A549 (cell line): ENCODE measurements at regions not wholly inside any gene's neighbourhood (a gene's known extent, or its start where the extent isn't known, plus 50 kb on each side); places are given as distances from the start of the nearest gene placed in this dataset.
A peak's percentile ranks its signal among the peaks of the same experiment; 100 is the strongest.

Experiments
- ATAC-seq, 2 experiments: fragments of 200-7000 bp in 1 of 2; fragments of >200 bp in 1 of 2; cut with Nextera tagmentation in 1 of 2; cut with Tn5 transposase in 1 of 2; 3 replicates each; pipeline versions ENCODE4 v1.8.0 to v1.9.1; 2018 to 2020; ENCODE audit warnings: mild to moderate bottlenecking in 1 of 2, moderate library complexity in 1 of 2
- CTCF ChIA-PET: fragments of 300-600 bp; sonication (Branson Sonifier 250); formaldehyde crosslinking; extraction: SDS; loops from one replicate; lab custom pipeline; 2021; ENCODE audit warnings: antibody characterized with exemption, inconsistent platforms; lab: Yijun Ruan, JAX
- POLR2A ChIA-PET: fragments of 350-600 bp; formaldehyde crosslinking; extraction: SDS; loops from one replicate; lab custom pipeline; 2021; ENCODE audit warnings: antibody characterized with exemption, inconsistent platforms; lab: Yijun Ruan, JAX
- DNase-seq, 2 experiments: peaks; one replicate each; pipeline versions ENCODE4 v3.0.0 to v3.0.0-alpha.2; 2011 to 2016; ENCODE audit warnings: low read depth in 1 of 2, low spot score in 1 of 2
- FAIRE-seq: peaks from 2 replicates; lab custom pipeline; 2011; peaks lifted over from hg19 to GRCh38; lab: Jason Lieb, UNC
- H3K27ac ChIP-seq, 2 experiments: fragments of >200 bp; sonication (Bioruptor Twin); formaldehyde crosslinking; 3 replicates each; pipeline ENCODE4 v1.5.1; 2016 to 2017
- H3K4me1 ChIP-seq: fragments of >200 bp; sonication (Bioruptor Twin); formaldehyde crosslinking; 3 replicates; pipeline ENCODE4 v1.6.1; 2016
- H3K4me2 ChIP-seq: fragments of >200 bp; sonication (Bioruptor Twin); formaldehyde crosslinking; 3 replicates; pipeline ENCODE4 v1.6.1; 2016
- H3K4me3 ChIP-seq: fragments of >200 bp; sonication (Bioruptor Twin); formaldehyde crosslinking; 3 replicates; pipeline ENCODE4 v1.5.1; 2016
- H3K9me3 ChIP-seq: fragments of >200 bp; sonication (Bioruptor Twin); formaldehyde crosslinking; 3 replicates; pipeline ENCODE4 v1.6.1; 2016
- CHD2 ChIP-seq: fragments of 150-350 bp; IDR thresholded peaks from 2 replicates; pipeline ENCODE4 v1.6.1; 2014; ENCODE audit warnings: low read length; ENCODE audit not compliant: partially characterized antibody
- CTCF ChIP-seq: fragments of >200 bp; sonication (Bioruptor Twin); formaldehyde crosslinking; IDR thresholded peaks from 3 replicates; pipeline ENCODE4 v1.5.1; 2016
- EP300 ChIP-seq, 2 experiments: fragments of >200 bp; sonication (Bioruptor Twin); formaldehyde crosslinking; IDR thresholded peaks; 2 replicates in 1 of 2; 3 replicates in 1 of 2; pipeline ENCODE4 v1.6.1; 2016 to 2017
- FOXS1 ChIP-seq: fragments of 250-450 bp; sonication (Bioruptor Pico); IDR thresholded peaks from 2 replicates; pipeline ENCODE4 v1.5.0; 2020; ENCODE audit warnings: mild to moderate bottlenecking, moderate library complexity
- HEYL ChIP-seq: fragments of 250-450 bp; sonication (Bioruptor Pico); IDR thresholded peaks from 2 replicates; pipeline ENCODE4 v1.8.0; 2021; ENCODE audit warnings: mild to moderate bottlenecking, moderate library complexity
- KDM5A ChIP-seq: fragments of 200-600 bp; sonication (generic); IDR thresholded peaks from 2 replicates; pipeline ENCODE4 v1.6.1; 2016; ENCODE audit warnings: antibody characterized with exemption, mild to moderate bottlenecking
- MAZ ChIP-seq: fragments of 150-350 bp; IDR thresholded peaks from 2 replicates; pipeline ENCODE4 v1.6.1; 2014; ENCODE audit warnings: antibody characterized with exemption, low read depth, low read length, borderline replicate concordance
- MYC ChIP-seq: IDR thresholded peaks from 2 replicates; pipeline ENCODE4 v1.6.1; 2012; ENCODE audit warnings: mild to moderate bottlenecking, inconsistent platforms, low read length, improper control_type of control experiment, borderline replicate concordance
- NPAS2 ChIP-seq: fragments of 250-450 bp; sonication (Bioruptor Pico); IDR thresholded peaks from 2 replicates; pipeline ENCODE4 v1.8.0; 2022; ENCODE audit warnings: mild to moderate bottlenecking, moderate library complexity, borderline replicate concordance
- NR3C1 ChIP-seq: fragments of >200 bp; sonication (Bioruptor Twin); formaldehyde crosslinking; IDR thresholded peaks from 3 replicates; pipeline ENCODE4 v1.6.1; 2017
- PBX3 ChIP-seq: IDR thresholded peaks from 2 replicates; pipeline ENCODE4 v1.6.1; 2012
- PHF8 ChIP-seq: fragments of 200-600 bp; sonication (generic); IDR thresholded peaks from 2 replicates; pipeline ENCODE4 v1.6.1; 2016; ENCODE audit warnings: low read depth, mild to moderate bottlenecking, antibody characterized with exemption, moderate library complexity, borderline replicate concordance
- POLR2AphosphoS2 ChIP-seq: conservative IDR thresholded peaks from 2 replicates; pipeline ENCODE4 v1.6.1; 2012; ENCODE audit warnings: low read length, improper control_type of control experiment, inconsistent platforms
- RAD21 ChIP-seq, 2 experiments: fragments of >200 bp in 1 of 2; sonication (Bioruptor Twin) in 1 of 2; formaldehyde crosslinking in 1 of 2; IDR thresholded peaks in 1 of 2; conservative IDR thresholded peaks in 1 of 2; 2 replicates in 1 of 2; 3 replicates in 1 of 2; pipeline ENCODE4 v1.6.1; 2012 to 2018; ENCODE audit warnings: inconsistent platforms in 1 of 2
- RARB ChIP-seq: fragments of 250-450 bp; sonication (Bioruptor Pico); IDR thresholded peaks from 2 replicates; pipeline ENCODE4 v1.8.0; 2021; ENCODE audit warnings: mild to moderate bottlenecking, moderate library complexity
- SMC3 ChIP-seq: fragments of >200 bp; sonication (Bioruptor Twin); formaldehyde crosslinking; IDR thresholded peaks from 3 replicates; pipeline ENCODE4 v1.6.1; 2018; ENCODE audit warnings: inconsistent platforms
- ZFP36 ChIP-seq: fragments of 450-650 bp; IDR thresholded peaks from 2 replicates; pipeline ENCODE4 v1.6.1; 2014; ENCODE audit warnings: borderline replicate concordance; ENCODE audit not compliant: partially characterized antibody
- WGBS: methylation state at CpG from one replicate; pipeline ENCODE4 v1.1.6; 2017; ENCODE audit errors: missing lambda C conversion rate; 5-methylcytosine and 5-hydroxymethylcytosine counted together
- TF ChIP-seq, protein P1 (sequence below): fragments of >200 bp; sonication (Bioruptor Twin); formaldehyde crosslinking; IDR thresholded peaks from 2 replicates; pipeline ENCODE4 v1.6.1; 2016
- TF ChIP-seq, protein P2 (sequence below): fragments of 450-650 bp; IDR thresholded peaks from 2 replicates; pipeline ENCODE4 v1.6.1; 2014; ENCODE audit warnings: antibody characterized with exemption
- TF ChIP-seq, protein P3 (sequence below): IDR thresholded peaks from 2 replicates; pipeline ENCODE4 v1.6.1; 2012; ENCODE audit warnings: low read depth, borderline replicate concordance

GRCh38 chr22:26889802-26890201 is 232.4 kb downstream of the MIAT start:
- FAIRE-seq (no peak), ATAC-seq (no peak), DNase-seq (no peak)
- TF ChIP-seq RARB (CRISPR knock-in tag) (no peak), CHD2 (no peak), NPAS2 (CRISPR knock-in tag) (no peak), MAZ (no peak), FOXS1 (CRISPR knock-in tag) (no peak), POLR2AphosphoS2 (no peak), HEYL (no peak), MYC (no peak), ZFP36 (no peak), EP300 (IDR thresholded peaks at IDR 0.05) (no peak)
- TF ChIP-seq, protein P1, sequence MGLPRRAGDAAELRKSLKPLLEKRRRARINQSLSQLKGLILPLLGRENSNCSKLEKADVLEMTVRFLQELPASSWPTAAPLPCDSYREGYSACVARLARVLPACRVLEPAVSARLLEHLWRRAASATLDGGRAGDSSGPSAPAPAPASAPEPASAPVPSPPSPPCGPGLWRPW: no peak
- no peak overlapping the region; the same call in 2 of the 3 replicates for H3K4me2 ChIP-seq
- H3K4me3 ChIP-seq: no peak overlapping the region
- WGBS: 90% methylated on average over 7 of the region's 7 CpGs
- ChIA-PET POLR2A (no interaction called here), CTCF (interaction anchor here (0.8 kb wide), 2 partner anchors 10 to 68 kb away, joined by 3 read pairs; no protein-coding TSS in a partner anchor)
- peaks cover 74% of the 10 kb centered on the region for H3K4me1 ChIP-seq
- peak overlapping the region in 1 of 2 experiments; percentile 62; a peak in 2 of 6 replicates for H3K27ac ChIP-seq
- no peaks in the 10 kb centered on the region for H3K9me3 ChIP-seq

DNA sequence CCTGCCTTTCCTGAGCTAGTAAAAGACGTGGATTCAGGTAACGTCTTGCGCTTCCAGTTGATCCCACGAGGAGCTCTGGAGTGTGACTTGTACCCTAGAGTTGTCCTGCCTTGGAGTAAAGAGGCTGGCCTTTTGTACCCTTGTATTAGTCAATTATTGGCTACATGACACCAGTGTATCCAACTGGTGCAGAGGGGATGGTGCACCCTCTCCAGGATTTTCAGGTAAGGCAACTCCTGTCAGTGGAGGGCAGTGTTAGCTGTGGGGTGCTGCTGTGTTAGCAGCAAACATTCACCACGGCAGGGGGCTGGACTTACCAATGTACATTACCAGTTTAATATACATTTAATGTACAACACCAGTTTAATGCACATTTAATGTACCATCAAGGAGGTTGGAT is 233.5 kb downstream of the MIAT start:
- 52% methylated on average over 5 of the region's 5 CpGs for WGBS
- peak overlapping the region; percentile 84 to 90; a peak in 5 of 6 replicates for H3K27ac ChIP-seq
- ChIA-PET POLR2A (no interaction called here), CTCF (interaction anchor here (0.8 to 1.1 kb wide), 3 partner anchors 9 to 327 kb away, joined by 3 to 4 read pairs (median 4); no protein-coding TSS in a partner anchor)
- peak in 1 of 2 experiments; percentile 40 for DNase-seq
- H3K9me3 ChIP-seq: no peaks in the 10 kb centered on the region
- FAIRE-seq: no peak
- no peak overlapping the region for H3K4me3 ChIP-seq
- H3K4me1 ChIP-seq: peaks cover 80% of the 10 kb centered on the region
- no peak overlapping the region; the same call in 2 of the 3 replicates for H3K4me2 ChIP-seq
- 0 out of 3 replicates have a peak, but pooled peaks have one; percentile 15 for TF ChIP-seq CTCF
- peak; percentile 47 to 56 for TF ChIP-seq RAD21 (conservative IDR thresholded peaks at IDR 0.05 in 1 of 2, IDR thresholded peaks at IDR 0.05 in 1 of 2)
- TF ChIP-seq SMC3: peak; percentile 27; the same call in 2 of the 3 replicates
- TF ChIP-seq, protein P2, sequence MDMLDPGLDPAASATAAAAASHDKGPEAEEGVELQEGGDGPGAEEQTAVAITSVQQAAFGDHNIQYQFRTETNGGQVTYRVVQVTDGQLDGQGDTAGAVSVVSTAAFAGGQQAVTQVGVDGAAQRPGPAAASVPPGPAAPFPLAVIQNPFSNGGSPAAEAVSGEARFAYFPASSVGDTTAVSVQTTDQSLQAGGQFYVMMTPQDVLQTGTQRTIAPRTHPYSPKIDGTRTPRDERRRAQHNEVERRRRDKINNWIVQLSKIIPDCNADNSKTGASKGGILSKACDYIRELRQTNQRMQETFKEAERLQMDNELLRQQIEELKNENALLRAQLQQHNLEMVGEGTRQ: no peak
- ATAC-seq: peak; percentile 30 to 49; a peak in 2 of 6 replicates

GRCh38 chr22:26891429-26891828 is 234.0 kb downstream of the MIAT start:
- POLR2A ChIA-PET: no interaction called here
- ATAC-seq (no peak), DNase-seq (no peak), FAIRE-seq (no peak)
- 97% methylated on average over 3 of the region's 3 CpGs for WGBS
- Histone ChIP-seq H3K4me2 (no peak overlapping the region; the same call in 2 of the 3 replicates), H3K27ac (peak overlapping the region; percentile 84 to 90; a peak in 5 of 6 replicates), H3K9me3 (no peaks in the 10 kb centered on the region), H3K4me3 (no peak overlapping the region), H3K4me1 (peaks cover 80% of the 10 kb centered on the region)
- TF ChIP-seq PHF8 (no peak), HEYL (no peak), KDM5A (no peak), RAD21 (conservative IDR thresholded peaks at IDR 0.05 in 1 of 2, IDR thresholded peaks at IDR 0.05 in 1 of 2) (no peak), NR3C1 (no peak), PBX3 (no peak), POLR2AphosphoS2 (no peak), ZFP36 (no peak)
- TF ChIP-seq, protein P1: no peak
- TF ChIP-seq, protein P3, sequence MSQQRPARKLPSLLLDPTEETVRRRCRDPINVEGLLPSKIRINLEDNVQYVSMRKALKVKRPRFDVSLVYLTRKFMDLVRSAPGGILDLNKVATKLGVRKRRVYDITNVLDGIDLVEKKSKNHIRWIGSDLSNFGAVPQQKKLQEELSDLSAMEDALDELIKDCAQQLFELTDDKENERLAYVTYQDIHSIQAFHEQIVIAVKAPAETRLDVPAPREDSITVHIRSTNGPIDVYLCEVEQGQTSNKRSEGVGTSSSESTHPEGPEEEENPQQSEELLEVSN: no peak
- CTCF ChIA-PET: interaction anchor here (0.8 to 1.5 kb wide), 4 partner anchors 9 to 326 kb away, joined by 3 to 4 read pairs (median 4); no protein-coding TSS in a partner anchor
